SK-N-MC (cell line): ENCODE measurements at regions not wholly inside any gene's neighbourhood (a gene's known extent, or its start where the extent isn't known, plus 50 kb on each side); places are given as distances from the start of the nearest gene placed in this dataset.

Experiments used
- EZH2 ChIP-seq: fragments of 200-600 bp; sonication (generic); IDR thresholded peaks from one replicate; pipeline ENCODE4 v1.6.1; 2017; ENCODE audit warnings: antibody characterized with exemption
- FOXP2 ChIP-seq: optimal IDR thresholded peaks from 2 replicates; pipeline ENCODE3; 2011; ENCODE audit warnings: mild to moderate bottlenecking, moderate library complexity; ENCODE audit not compliant: insufficient read depth; ENCODE audit errors: extremely low read length, control extremely low read depth
- POLR2AphosphoS5 ChIP-seq: IDR thresholded peaks from 2 replicates; pipeline ENCODE4 v1.6.1; 2012; ENCODE audit warnings: mild to moderate bottlenecking, low read depth, low read length, borderline replicate concordance

- TF ChIP-seq FOXP2 (no peak), POLR2AphosphoS5 (no peak), EZH2 (no peak)
Measured at GRCh38 chr6:121688974-121689373, 253.5 kb downstream of the GJA1 start.
